GM19468 (cell line): ENCODE measurements at regions not wholly inside any gene's neighbourhood (a gene's known extent, or its start where the extent isn't known, plus 50 kb on each side); places are given as distances from the start of the nearest gene placed in this dataset.
"Not testable (repeated sequence)": the region's sequence is repeated elsewhere in the genome, so short reads cannot be mapped to it uniquely, and the experiment has no call there.

Experiments used
- ATAC-seq: cut with Tn5 transposase; IDR thresholded peaks from one replicate; pipeline ENCODE4 v1.9.1; 2021; ENCODE audit warnings: mild to moderate bottlenecking, moderate library complexity, moderate number of reproducible peaks; ENCODE audit not compliant: unreplicated experiment; ENCODE audit errors: extremely low read depth

DNA sequence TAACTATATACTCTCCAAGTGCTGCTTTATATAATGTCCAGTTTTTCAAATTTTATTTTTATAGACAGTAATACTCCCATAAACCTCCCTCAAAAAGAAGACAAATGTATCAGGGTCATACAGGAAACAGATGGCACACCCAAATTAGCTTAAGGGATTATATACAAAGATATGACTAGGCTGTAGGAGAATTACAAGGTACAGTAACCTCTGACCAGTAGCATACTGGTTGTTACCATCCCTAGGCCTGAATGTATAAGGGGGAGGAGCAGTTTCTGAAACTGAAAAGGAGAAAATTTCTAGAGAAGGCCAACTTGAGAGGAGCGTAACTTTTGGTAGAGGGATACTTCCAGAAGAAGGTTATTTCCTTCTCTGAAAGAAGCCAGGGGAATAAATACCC, 122.6 kb upstream of the NBPF19 start:
- not testable (repeated sequence) for ATAC-seq

GRCh38 chr1:149354579-149354978, 120.3 kb upstream of the NBPF19 start:
- not testable (repeated sequence) for ATAC-seq

GRCh38 chr1:149355748-149356147, 119.1 kb upstream of the NBPF19 start:
- ATAC-seq = not testable (repeated sequence)

- ATAC-seq = not testable (repeated sequence)
These were observed 118.7 kb upstream of the NBPF19 start for GRCh38 chr1:149356152-149356551.

GRCh38 chr1:149360351-149360750, 114.5 kb upstream of the NBPF19 start:
- ATAC-seq = not testable (repeated sequence)

- ATAC-seq = not testable (repeated sequence)
These were observed 113.5 kb upstream of the NBPF19 start for GRCh38 chr1:149361310-149361709.

- ATAC-seq = not testable (repeated sequence)
These were observed 110.5 kb upstream of the NBPF19 start for GRCh38 chr1:149364188-149364981.

DNA sequence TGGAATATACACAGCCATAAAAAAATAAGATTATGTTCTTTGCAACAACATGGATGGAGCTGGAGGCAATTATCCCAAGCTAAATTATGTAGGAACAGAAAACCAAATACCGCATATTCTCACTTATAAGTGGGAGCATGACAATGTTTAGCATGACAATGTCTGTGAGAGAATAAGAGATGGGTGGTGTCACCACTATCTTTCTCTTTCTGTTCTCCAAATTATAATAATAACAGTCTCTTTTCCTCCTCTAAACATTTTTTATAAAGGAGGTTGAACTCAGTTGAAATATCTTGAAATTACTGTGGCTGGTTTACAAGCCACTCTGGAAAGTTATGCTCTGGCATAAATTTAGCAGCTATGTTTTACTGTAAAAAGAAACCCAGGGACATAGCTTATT, 108.4 kb upstream of the NBPF19 start:
- not testable (repeated sequence) for ATAC-seq

DNA sequence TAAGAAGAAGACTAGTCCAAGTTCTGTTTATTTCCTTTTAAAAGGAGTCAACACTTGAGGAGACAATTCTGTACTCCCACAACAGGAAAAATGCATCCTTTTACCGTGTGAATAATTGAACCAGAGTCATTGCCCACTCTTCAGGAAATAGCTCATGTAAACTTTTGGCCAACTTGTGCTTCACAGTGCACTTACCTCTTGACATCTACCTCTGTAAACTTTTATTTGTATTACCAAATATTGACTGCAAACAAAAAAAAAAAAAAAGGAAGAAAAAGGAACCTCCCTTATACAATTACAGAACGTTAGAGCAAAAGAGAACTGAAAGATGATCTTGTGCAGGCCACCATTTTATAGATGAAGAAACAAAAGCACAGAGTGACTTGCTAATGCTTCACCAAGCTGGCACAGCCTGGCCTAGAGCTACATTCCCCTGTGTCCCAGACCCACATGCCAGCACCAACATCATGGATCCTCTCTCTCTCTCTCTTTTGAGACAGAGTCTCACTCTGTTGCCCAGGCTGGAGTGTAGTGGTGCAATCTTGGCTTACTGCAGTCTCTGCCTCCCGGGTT, 107.3 kb upstream of the NBPF19 start:
- not testable (repeated sequence) for ATAC-seq

GRCh38 chr1:149368337-149368736, 106.5 kb upstream of the NBPF19 start:
- not testable (repeated sequence) for ATAC-seq

DNA sequence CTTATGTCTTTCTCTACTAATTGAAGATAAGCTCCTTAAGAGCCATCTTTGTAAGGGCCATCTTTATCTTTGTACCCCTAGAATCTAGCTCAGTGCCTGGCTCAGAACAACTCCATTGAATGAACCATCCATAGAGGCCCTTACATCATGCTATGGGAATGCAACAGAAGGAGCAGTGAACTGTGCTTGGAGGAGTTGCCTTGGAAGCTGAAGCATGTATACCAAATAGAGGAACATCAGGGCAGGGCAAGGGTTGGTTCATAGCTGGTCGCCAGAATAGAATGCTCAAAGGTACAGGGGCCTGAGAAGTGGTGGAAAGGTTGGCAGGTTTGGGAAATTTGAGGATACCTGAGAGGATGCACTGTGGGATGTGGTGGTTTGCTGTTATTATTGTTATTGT, 105.8 kb upstream of the NBPF19 start:
- not testable (repeated sequence) for ATAC-seq

DNA sequence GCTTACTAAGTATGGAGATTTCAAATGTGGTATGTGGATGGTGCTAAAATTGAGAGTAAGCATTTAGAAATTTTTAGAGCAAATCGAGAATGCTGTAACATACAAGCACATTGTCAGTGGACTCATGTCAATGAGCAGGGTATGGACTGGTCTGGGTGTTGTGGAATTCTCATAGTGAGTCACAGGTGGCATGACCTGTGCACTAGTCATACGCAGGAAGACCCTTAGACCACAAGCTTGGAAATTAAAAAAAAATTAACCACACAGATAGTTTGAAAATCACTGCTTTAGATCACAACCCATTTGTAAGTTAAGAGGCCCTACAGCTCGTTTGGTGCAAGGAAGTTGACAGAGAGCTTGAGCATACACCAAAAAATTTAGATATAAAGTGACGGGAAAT, 102.9 kb upstream of the NBPF19 start:
- ATAC-seq = not testable (repeated sequence)

DNA sequence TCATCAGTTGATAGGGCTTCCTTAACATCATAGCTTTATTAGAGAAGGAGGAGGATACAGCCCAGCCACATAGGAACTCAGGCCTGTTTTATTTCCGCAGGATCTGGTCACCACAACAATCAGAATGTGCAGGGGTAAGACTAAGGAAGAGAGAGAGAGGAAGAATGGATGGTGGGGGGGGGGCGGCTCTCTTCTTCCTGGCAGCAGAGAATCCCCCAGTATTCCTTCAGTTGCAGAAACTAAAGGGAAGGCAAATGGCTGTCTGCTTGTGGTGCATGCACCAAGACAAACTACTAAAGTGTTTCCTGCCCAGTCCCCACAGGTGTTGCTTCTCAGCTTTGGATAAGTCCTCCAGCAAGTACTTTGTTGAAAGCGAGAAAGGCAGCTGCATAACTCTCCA, 96.4 kb upstream of the NBPF19 start:
- ATAC-seq = not testable (repeated sequence)

DNA sequence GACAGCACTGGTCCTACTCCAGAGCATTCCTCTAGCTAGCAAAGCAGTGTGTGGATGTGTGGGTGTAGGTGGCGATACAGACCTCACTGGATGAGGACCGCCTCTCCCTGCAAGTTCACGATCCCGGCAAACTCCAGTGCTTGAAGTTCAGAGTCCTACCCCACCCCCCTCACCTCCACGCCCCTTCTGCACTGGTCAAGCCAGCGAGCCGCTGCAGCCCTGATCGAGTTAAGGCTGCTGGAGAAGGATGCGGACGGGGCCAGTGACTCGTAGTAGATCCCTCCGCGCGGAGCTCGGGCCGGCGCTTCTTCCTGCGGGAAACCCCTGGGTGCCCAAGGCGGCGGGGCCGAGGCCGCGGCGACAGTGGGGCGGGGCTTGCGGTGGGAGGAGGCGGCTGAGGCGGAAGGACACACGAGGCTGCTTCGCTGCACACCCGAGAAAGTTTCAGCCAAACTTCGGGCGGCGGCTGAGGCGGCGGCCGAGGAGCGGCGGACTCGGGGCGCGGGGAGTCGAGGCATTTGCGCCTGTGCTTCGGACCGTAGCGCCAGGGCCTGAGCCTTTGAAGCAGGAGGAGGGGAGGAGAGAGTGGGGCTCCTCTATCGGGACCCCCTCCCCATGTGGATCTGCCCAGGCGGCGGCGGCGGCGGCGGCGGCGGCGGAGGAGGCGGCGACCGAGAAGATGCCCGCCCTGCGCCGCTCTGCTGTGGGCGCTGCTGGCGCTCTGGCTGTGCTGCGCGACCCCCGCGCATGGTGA, 84.5 kb upstream of the NBPF19 start:
- ATAC-seq = not testable (repeated sequence)

DNA sequence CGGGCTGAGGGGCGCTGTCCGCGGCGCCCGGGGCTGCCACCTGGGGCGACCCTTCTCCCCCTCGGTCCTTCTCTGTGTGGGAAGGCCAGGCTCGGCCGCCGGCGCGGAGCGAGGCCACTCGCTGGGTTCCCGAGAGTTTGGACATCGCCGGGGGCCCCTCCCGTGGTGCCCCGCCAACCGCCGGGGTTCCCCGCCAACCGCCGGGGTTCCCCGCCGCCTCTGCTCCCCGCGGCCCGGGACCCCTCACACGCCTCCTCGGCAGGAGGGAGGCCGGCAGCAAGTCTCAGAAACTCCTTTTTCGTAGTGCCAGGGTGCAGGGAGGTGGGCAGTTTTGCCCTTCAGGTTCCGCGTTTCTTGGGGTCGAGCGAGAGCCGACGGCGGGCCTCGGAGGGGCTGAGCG, 83.9 kb upstream of the NBPF19 start:
- not testable (repeated sequence) for ATAC-seq

DNA sequence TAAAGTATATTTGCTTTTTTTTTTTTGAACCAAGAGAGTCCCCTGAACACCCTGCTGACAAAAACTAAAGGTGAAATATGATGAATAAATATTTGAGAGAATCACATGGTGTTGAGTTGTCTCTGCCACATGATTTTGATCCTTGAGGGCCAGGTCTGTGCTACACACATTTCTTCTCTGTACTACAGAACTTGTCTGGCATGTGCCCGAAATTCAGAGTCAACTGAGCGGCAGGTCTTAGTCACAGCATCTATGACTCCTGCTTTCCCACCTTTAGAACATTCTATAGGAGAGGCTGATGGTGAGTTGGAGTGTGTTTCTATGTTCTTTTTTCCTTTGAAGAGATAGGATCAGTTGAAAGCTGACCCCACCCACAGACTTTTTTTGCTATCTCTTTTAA, 79.0 kb upstream of the NBPF19 start:
- ATAC-seq = not testable (repeated sequence)

GRCh38 chr1:149398527-149398926, 76.3 kb upstream of the NBPF19 start:
- not testable (repeated sequence) for ATAC-seq

GRCh38 chr1:149408404-149408803, 66.4 kb upstream of the NBPF19 start:
- ATAC-seq = not testable (repeated sequence)

DNA sequence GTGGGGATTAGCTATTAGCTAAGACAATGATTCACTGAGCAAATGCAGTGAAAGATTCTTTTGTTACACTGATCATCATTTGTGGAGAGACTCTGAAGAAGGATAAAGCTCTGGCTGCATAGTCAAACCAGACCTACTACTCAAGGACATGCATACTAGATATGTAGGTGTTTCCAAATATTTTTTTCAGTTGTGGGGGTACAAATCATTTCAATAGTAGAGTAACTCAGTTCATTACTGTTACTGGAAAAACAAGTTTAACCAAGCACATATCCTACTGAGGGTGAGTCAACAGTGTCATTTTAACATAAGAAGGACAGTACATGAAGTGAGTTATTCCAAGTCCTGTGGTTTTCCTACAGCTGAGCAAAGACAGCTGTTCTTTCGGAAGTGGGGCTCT, 59.5 kb upstream of the NBPF19 start:
- not testable (repeated sequence) for ATAC-seq

DNA sequence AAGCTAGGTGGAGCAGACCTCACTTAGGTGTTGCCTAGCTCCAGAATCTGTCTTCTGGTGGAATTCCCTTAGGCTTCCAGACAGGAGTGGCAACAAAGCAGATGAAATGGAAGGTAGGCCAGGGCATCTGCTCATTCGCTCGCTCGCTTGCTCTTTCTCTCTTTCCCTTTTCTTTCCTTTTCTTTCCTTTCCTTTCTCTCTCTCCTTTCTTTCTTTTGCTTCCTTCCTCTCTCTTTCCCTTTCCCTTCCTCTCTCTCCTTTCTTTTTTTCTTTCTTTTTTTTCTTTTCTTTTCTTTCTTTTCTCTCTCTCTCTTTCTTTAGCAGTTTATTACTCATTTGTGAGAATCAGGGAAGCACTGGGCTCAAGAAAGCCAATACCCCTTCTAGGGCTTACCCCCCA, 56.1 kb upstream of the NBPF19 start:
- ATAC-seq = not testable (repeated sequence)

DNA sequence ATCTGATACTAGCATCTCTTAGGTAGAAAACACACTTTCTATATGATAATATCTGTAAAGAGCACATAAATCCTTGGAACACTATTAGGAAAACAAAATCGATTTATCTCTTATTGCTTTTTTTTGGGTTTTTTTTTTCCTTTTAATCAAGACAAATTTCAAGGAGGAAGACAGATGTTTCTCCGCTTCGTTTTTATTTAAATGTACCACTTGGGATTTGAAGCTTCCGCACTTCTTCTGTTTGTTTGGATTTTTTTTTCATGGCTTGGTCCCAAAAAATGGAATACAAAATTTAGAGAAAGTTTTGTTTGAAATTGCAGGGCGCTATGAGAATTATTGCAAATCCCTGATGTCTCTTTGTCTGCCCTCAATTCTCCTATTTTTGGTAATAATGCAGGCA, 51.7 kb upstream of the NBPF19 start:
- ATAC-seq = not testable (repeated sequence)
